ENCODE measurements at regions not wholly inside any gene's neighbourhood (a gene's known extent, or its start where the extent isn't known, plus 50 kb on each side); places are given as distances from the start of the nearest gene placed in this dataset.

DNA sequence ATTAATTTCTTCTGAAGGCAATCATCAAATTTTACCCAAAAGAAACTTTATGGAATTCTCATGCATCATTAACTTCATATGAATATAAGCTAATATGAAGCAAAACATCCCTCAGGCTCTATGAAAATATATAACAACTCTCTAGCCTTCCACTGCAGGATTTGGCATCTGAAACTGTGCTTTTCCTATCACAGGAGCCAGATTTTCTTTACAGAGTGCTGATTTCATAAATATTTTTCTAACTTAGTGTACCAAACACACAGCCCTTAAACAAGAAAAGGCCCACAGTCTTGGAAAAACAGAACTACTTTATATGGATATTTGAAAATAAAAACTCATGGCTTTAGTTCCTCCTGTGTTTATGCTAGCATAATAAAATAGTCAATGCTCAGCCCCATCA, 559.5 kb upstream of the CHRM3 start:
- intact Hi-C loops (cut with DNase I, micrococcal nuclease), result no loop called here
- Histone ChIP-seq H3K9me3 (peaks cover 9% of the 10 kb centered on the region), H3K4me1 (ENCODE audit: low read depth) (no peaks in the 10 kb centered on the region), H3K4me3 (no peak overlapping the region), H3K36me3 (ENCODE audit: low read depth) (no peaks in the 10 kb centered on the region)
- DNase-seq, result no peak
- no peak for ATAC-seq
- TF ChIP-seq, protein P1, sequence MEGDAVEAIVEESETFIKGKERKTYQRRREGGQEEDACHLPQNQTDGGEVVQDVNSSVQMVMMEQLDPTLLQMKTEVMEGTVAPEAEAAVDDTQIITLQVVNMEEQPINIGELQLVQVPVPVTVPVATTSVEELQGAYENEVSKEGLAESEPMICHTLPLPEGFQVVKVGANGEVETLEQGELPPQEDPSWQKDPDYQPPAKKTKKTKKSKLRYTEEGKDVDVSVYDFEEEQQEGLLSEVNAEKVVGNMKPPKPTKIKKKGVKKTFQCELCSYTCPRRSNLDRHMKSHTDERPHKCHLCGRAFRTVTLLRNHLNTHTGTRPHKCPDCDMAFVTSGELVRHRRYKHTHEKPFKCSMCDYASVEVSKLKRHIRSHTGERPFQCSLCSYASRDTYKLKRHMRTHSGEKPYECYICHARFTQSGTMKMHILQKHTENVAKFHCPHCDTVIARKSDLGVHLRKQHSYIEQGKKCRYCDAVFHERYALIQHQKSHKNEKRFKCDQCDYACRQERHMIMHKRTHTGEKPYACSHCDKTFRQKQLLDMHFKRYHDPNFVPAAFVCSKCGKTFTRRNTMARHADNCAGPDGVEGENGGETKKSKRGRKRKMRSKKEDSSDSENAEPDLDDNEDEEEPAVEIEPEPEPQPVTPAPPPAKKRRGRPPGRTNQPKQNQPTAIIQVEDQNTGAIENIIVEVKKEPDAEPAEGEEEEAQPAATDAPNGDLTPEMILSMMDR (IDR thresholded peaks at IDR 0.05), result no peak

DNA sequence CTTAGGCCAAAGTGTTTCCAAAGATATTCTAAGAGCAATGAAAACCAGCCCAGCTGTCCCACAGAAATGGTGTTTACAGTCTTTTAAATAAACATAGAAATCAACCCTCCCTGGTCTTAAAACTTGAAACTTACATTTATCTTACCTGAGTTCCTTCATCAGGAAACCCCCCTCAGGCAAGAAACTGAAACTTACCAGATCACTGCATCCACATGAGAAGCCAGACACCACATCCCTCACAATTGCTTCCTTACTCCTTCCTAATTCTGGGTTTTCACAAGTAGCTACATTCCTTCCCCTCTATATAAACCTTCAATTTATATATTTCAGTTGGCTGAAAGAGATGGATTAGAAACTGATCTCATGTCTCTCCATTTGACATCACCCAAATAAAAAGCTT, 563.0 kb upstream of the CHRM3 start:
- no peak for ATAC-seq
- intact Hi-C loops (cut with DNase I, micrococcal nuclease), result no loop called here
- TF ChIP-seq, protein P1 (IDR thresholded peaks at IDR 0.05), result no peak

DNA sequence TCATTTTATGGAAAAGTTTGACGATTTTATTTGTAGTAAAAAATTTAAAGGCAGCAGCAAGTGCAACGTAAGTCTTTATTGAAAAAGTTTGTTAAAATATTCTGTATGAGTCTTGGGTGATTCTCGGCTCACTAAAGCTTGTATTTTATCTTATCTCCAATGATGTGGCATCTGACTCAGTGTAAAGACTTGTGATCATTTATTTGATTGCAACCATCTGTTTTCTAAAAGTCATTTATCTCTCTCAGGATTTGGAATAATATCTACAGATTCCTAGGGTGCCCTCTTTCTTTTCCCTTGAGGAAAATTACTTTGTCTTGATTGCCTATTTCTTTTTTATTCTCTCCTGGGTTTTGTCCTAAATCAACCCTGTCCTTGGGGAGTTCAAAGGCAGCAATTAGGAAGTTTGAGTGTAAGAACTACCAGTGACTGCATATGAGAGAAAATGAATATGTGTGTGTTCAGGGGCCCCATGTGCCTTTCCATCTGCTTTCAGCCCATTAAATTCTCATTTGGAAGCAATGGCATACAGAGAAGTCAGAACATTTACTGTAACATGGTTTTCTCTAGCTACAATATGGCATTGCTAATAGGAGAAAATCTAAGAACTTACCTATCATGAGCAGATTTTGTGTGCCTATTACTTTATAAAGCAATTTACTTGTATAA, 575.0 kb upstream of the CHRM3 start:
- intact Hi-C loops (cut with DNase I, micrococcal nuclease), result no loop called here
- Histone ChIP-seq H3K36me3 (ENCODE audit: low read depth) (no peaks in the 10 kb centered on the region), H3K4me3 (no peak overlapping the region), H3K9me3 (peaks cover 2% of the 10 kb centered on the region), H3K4me1 (ENCODE audit: low read depth) (no peaks in the 10 kb centered on the region)
- DNase-seq, result no peak
- ATAC-seq, result no peak
- TF ChIP-seq, protein P1 (IDR thresholded peaks at IDR 0.05), result no peak

More for the DNA sequence above, 563.0 kb upstream of the CHRM3 start:
- Histone ChIP-seq H3K4me3 (no peak overlapping the region), H3K9me3 (no peaks in the 10 kb centered on the region), H3K36me3 (ENCODE audit: low read depth) (no peaks in the 10 kb centered on the region), H3K4me1 (ENCODE audit: low read depth) (no peaks in the 10 kb centered on the region)
- no peak for DNase-seq

DNA sequence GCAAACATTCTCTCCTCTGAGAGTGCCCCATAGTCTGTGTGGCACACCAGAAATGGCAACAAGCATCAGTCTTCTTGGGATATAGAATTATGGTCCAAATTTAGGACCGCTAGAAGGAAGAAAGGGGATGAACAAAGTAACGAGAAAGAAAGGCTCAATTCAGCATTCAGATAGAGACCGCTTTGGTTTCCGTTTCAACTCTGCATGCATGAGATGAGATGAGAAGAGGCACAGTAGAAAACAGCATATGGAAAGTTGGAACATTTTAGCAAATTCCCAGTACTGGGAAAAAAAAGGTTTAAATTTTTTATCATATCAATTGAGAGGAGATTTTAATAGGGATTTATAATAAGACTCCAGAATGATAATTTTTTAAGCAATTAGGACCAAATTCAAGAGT, 595.5 kb upstream of the CHRM3 start:
- DNase-seq, result no peak
- Histone ChIP-seq H3K4me3 (no peak overlapping the region), H3K36me3 (ENCODE audit: low read depth) (no peaks in the 10 kb centered on the region), H3K9me3 (no peaks in the 10 kb centered on the region), H3K4me1 (ENCODE audit: low read depth) (no peaks in the 10 kb centered on the region)
- ATAC-seq, result no peak
- TF ChIP-seq, protein P1 (IDR thresholded peaks at IDR 0.05), result no peak
- intact Hi-C loops (cut with DNase I, micrococcal nuclease), result no loop called here

DNA sequence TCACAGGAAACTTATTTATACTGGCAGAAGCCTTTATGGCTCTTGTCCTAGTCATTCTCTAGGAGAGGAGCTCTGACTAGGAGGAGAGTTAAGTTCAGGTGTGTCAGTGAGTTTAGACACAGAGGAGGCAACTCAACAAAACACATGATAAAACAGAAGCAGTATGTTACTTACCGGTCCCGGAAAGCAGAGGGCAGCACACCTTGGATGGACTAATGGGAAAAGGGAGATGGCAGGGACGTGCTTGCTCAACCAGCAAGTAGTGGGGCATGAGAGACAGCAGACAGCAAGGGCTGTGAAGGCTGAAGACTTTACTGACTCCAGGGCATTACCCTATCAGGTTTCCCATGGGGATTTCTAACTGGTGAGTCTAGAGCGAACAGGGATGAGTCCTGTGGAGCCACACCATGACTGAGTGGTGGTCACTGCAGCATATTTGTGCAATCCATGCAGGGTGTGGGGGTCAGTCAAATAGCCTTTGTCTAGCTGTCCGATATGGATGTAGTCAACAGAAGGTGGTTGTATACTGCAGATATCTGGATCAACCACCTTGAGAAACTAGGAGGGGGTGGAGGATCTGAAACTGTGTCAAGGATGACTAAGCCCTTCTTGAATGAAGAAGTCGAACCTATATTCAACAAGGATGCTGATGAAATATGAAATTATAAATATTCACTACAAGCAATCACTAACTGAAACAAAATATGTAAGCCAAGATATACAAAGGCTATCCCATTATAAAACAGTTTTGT, 596.3 kb upstream of the CHRM3 start:
- Histone ChIP-seq H3K4me3 (no peak overlapping the region), H3K36me3 (ENCODE audit: low read depth) (no peaks in the 10 kb centered on the region), H3K9me3 (no peaks in the 10 kb centered on the region), H3K4me1 (ENCODE audit: low read depth) (no peaks in the 10 kb centered on the region)
- TF ChIP-seq, protein P1 (IDR thresholded peaks at IDR 0.05), result no peak
- DNase-seq (no peak), ATAC-seq (no peak)
- intact Hi-C loops (cut with DNase I, micrococcal nuclease), result no loop called here

All from mucosa of descending colon (tissue), 3 donors.